Activated naive CD4-positive, alpha-beta T cell treated with anti-CD3 and anti-CD28 coated beads, Interleukin-2, amount 50 U/mL, for 72 hours (primary cell): ENCODE measurements at regions not wholly inside any gene's neighbourhood (a gene's known extent, or its start where the extent isn't known, plus 50 kb on each side); places are given as distances from the start of the nearest gene placed in this dataset.

Experiments used
- ATAC-seq, 2 donors: fragments of 150-1000 bp; cut with Tn5 transposase; 2 replicates each; pipeline ENCODE4 v1.10.0; 2021; ENCODE audit warnings: mild to moderate bottlenecking in 2 of 2, moderate library complexity in 2 of 2
- DNase-seq, 2 donors: peaks; one replicate each; pipeline ENCODE4 v3.0.0; 2021 to 2022; ENCODE audit warnings: low spot score in 2 of 2
- H3K27ac Mint-ChIP-seq, 2 donors: one replicate each; pipeline ENCODE4 v1.8.0; 2022; ENCODE audit warnings: mild to moderate bottlenecking in 2 of 2, mixed read lengths in 2 of 2
- H3K36me3 Mint-ChIP-seq, 2 donors: one replicate each; pipeline ENCODE4 v1.8.0; 2022; ENCODE audit warnings: mixed read lengths in 2 of 2
- H3K9me3 Mint-ChIP-seq, 2 donors: one replicate each; pipeline ENCODE4 v1.8.0; 2022; ENCODE audit warnings: mixed read lengths in 2 of 2

- Mint-ChIP-seq H3K27ac (no peak overlapping the region), H3K36me3 (no peaks in the 10 kb centered on the region), H3K9me3 (no peaks in the 10 kb centered on the region)
- ATAC-seq, result no peak
- no peak for DNase-seq
Observed at GRCh38 chr6:16006681-16007080, 122.2 kb upstream of the MYLIP start.

GRCh38 chr6:16004934-16005679, 123.8 kb upstream of the MYLIP start:
- H3K36me3 Mint-ChIP-seq, result no peaks in the 10 kb centered on the region
- H3K27ac Mint-ChIP-seq, result peak overlapping the region in 1 of 2 donors; percentile 67
- no peak for ATAC-seq
- no peak for DNase-seq
- no peaks in the 10 kb centered on the region for H3K9me3 Mint-ChIP-seq

GRCh38 chr6:16003197-16003491, 125.7 kb upstream of the MYLIP start:
- ATAC-seq (no peak), DNase-seq (no peak)
- Mint-ChIP-seq H3K27ac (no peak overlapping the region), H3K36me3 (no peaks in the 10 kb centered on the region), H3K9me3 (no peaks in the 10 kb centered on the region)

GRCh38 chr6:16002332-16003196, 126.3 kb upstream of the MYLIP start:
- no peaks in the 10 kb centered on the region for H3K9me3 Mint-ChIP-seq
- DNase-seq, result no peak
- ATAC-seq, result no peak
- H3K27ac Mint-ChIP-seq, result no peak overlapping the region
- no peaks in the 10 kb centered on the region for H3K36me3 Mint-ChIP-seq

- ATAC-seq (no peak), DNase-seq (no peak)
- H3K27ac Mint-ChIP-seq, result no peak overlapping the region
- no peaks in the 10 kb centered on the region for H3K36me3 Mint-ChIP-seq
- no peaks in the 10 kb centered on the region for H3K9me3 Mint-ChIP-seq
Observed at GRCh38 chr6:16001158-16001557, 127.7 kb upstream of the MYLIP start.

GRCh38 chr6:15999201-15999600, 129.7 kb upstream of the MYLIP start:
- ATAC-seq, result no peak
- Mint-ChIP-seq H3K27ac (no peak overlapping the region), H3K36me3 (no peaks in the 10 kb centered on the region), H3K9me3 (no peaks in the 10 kb centered on the region)
- DNase-seq, result no peak

GRCh38 chr6:15997586-15998388, 131.1 kb upstream of the MYLIP start:
- DNase-seq (no peak), ATAC-seq (no peak)
- Mint-ChIP-seq H3K36me3 (no peaks in the 10 kb centered on the region), H3K9me3 (no peaks in the 10 kb centered on the region), H3K27ac (no peak overlapping the region)

GRCh38 chr6:15996030-15996429, 132.9 kb upstream of the MYLIP start:
- ATAC-seq (no peak), DNase-seq (no peak)
- peaks cover 0 to 5% of the 10 kb centered on the region in 2 donors for H3K9me3 Mint-ChIP-seq
- H3K27ac Mint-ChIP-seq, result no peak overlapping the region
- H3K36me3 Mint-ChIP-seq, result no peaks in the 10 kb centered on the region

GRCh38 chr6:15995493-15995892, 133.4 kb upstream of the MYLIP start:
- ATAC-seq (no peak), DNase-seq (no peak)
- H3K27ac Mint-ChIP-seq, result no peak overlapping the region
- H3K9me3 Mint-ChIP-seq, result peaks cover 0 to 5% of the 10 kb centered on the region in 2 donors
- no peaks in the 10 kb centered on the region for H3K36me3 Mint-ChIP-seq

- H3K9me3 Mint-ChIP-seq, result peaks cover 0 to 5% of the 10 kb centered on the region in 2 donors
- DNase-seq, result no peak
- no peak overlapping the region for H3K27ac Mint-ChIP-seq
Observed at GRCh38 chr6:15994814-15995459, 133.9 kb upstream of the MYLIP start.

GRCh38 chr6:15993716-15994228, 135.1 kb upstream of the MYLIP start:
- Mint-ChIP-seq H3K9me3 (peaks cover 0 to 5% of the 10 kb centered on the region in 2 donors), H3K27ac (no peak overlapping the region), H3K36me3 (no peaks in the 10 kb centered on the region)
- ATAC-seq (no peak), DNase-seq (no peak)

More at GRCh38 chr6:15994814-15995459, 133.9 kb upstream of the MYLIP start:
- no peaks in the 10 kb centered on the region for H3K36me3 Mint-ChIP-seq
- ATAC-seq, result no peak

- Mint-ChIP-seq H3K36me3 (no peaks in the 10 kb centered on the region), H3K27ac (no peak overlapping the region), H3K9me3 (peaks cover 0 to 5% of the 10 kb centered on the region in 2 donors)
- no peak for DNase-seq
- no peak for ATAC-seq
Observed at GRCh38 chr6:15990179-15990578, 138.7 kb upstream of the MYLIP start.

GRCh38 chr6:15989397-15989796, 139.5 kb upstream of the MYLIP start:
- DNase-seq (no peak), ATAC-seq (peak; percentile 39 to 50)
- Mint-ChIP-seq H3K36me3 (no peaks in the 10 kb centered on the region), H3K9me3 (peaks cover 0 to 5% of the 10 kb centered on the region in 2 donors), H3K27ac (no peak overlapping the region)

- no peak for ATAC-seq
- Mint-ChIP-seq H3K9me3 (peaks cover 0 to 5% of the 10 kb centered on the region in 2 donors), H3K27ac (no peak overlapping the region), H3K36me3 (no peaks in the 10 kb centered on the region)
- DNase-seq, result no peak
Observed at GRCh38 chr6:15987569-15987968, 141.3 kb upstream of the MYLIP start.

- H3K36me3 Mint-ChIP-seq, result no peaks in the 10 kb centered on the region
- ATAC-seq (peak in 1 of 2 donors; percentile 46), DNase-seq (no peak)
- peak overlapping the region in 1 of 2 donors; percentile 40 for H3K27ac Mint-ChIP-seq
- H3K9me3 Mint-ChIP-seq, result no peaks in the 10 kb centered on the region
Observed at GRCh38 chr6:15986027-15986629, 142.8 kb upstream of the MYLIP start.

GRCh38 chr6:15985379-15985959, 143.4 kb upstream of the MYLIP start:
- Mint-ChIP-seq H3K27ac (no peak overlapping the region), H3K9me3 (no peaks in the 10 kb centered on the region), H3K36me3 (no peaks in the 10 kb centered on the region)
- no peak for DNase-seq
- peak in 1 of 2 donors; percentile 88 for ATAC-seq
